Cardiac fibroblast (primary cell): ENCODE measurements at regions not wholly inside any gene's neighbourhood (a gene's known extent, or its start where the extent isn't known, plus 50 kb on each side); places are given as distances from the start of the nearest gene placed in this dataset.

Source experiments
- DNase-seq, 2 donors: peaks; one replicate each; pipeline versions ENCODE4 v3.0.0 to v3.0.0-alpha.2; 2010; ENCODE audit warnings: low read depth in 2 of 2
- H3K4me3 ChIP-seq, 2 donors: replicated peaks in 1 of 2; 1 replicate in 1 of 2; 2 replicates in 1 of 2; pipeline ENCODE4 v1.5.1; 2011; ENCODE audit warnings: low read depth in 2 of 2, low read length in 2 of 2, mild to moderate bottlenecking in 2 of 2, moderate library complexity in 1 of 2
- TF ChIP-seq, protein P1 (sequence below): IDR thresholded peaks from one replicate; pipeline ENCODE4 v1.5.1; 2011; ENCODE audit warnings: low read depth, mild to moderate bottlenecking, low read length, inconsistent platforms

DNA sequence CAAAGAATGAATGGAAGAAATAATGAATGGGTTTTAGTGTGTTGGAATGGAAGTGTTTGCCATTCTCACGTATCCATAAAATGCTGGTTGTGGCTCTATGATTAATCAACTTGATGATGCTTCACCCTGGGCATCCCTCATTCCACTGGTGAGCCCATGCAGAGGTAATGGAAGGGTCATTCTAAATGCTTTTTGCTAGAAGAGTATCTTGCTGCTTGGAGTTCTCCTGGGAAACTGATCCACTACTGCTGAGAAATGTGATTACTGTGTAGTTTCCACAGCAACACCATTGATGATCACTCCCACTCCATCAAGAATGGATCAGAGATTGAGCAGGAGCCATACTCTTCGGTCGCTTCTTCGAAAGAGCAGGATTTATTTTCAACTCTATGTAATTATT, 101.6 kb downstream of the ARL5B start:
- TF ChIP-seq, protein P1, sequence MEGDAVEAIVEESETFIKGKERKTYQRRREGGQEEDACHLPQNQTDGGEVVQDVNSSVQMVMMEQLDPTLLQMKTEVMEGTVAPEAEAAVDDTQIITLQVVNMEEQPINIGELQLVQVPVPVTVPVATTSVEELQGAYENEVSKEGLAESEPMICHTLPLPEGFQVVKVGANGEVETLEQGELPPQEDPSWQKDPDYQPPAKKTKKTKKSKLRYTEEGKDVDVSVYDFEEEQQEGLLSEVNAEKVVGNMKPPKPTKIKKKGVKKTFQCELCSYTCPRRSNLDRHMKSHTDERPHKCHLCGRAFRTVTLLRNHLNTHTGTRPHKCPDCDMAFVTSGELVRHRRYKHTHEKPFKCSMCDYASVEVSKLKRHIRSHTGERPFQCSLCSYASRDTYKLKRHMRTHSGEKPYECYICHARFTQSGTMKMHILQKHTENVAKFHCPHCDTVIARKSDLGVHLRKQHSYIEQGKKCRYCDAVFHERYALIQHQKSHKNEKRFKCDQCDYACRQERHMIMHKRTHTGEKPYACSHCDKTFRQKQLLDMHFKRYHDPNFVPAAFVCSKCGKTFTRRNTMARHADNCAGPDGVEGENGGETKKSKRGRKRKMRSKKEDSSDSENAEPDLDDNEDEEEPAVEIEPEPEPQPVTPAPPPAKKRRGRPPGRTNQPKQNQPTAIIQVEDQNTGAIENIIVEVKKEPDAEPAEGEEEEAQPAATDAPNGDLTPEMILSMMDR = no peak
- no peak for DNase-seq
- H3K4me3 ChIP-seq = no peak overlapping the region

DNA sequence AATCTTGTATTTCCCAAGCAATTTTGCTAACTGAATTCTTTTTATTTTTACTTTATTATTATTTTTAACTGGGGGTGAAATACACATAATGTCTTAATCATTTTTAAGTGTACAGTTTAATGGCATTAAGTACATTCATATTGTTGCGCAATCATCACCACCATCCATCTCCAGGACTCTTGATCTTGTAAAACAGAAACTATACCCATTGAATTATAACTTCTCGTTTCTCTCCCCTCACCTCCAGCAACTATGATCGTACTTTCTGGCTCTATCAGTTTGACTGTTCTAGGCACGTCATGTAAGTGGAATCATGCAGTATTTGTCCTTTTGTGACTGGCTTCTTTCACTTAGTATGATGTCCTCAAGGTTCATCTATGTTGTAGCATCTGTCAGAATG, 108.8 kb downstream of the ARL5B start:
- H3K4me3 ChIP-seq = no peak overlapping the region
- no peak for DNase-seq
- TF ChIP-seq, protein P1 = no peak

DNA sequence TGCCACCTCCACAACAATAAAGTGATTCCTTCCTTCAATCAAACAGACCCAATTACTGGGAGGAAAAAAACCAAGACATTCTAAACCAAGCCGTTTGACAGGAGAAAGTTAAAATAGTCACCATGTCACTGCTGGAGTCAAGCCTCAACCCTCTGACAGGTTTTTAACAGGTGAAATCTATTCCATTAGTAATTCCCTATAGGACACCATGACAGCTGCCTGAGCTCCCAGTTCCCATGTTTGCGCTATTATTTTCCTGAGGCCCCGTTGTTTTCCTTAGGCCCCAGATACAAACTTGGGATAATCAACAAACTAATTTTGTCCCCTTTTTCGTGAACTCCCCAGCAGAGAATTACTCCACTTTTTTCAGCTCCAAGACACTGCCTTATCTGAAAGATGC, 113.9 kb downstream of the ARL5B start:
- no peak for DNase-seq
- TF ChIP-seq, protein P1 = no peak

DNA sequence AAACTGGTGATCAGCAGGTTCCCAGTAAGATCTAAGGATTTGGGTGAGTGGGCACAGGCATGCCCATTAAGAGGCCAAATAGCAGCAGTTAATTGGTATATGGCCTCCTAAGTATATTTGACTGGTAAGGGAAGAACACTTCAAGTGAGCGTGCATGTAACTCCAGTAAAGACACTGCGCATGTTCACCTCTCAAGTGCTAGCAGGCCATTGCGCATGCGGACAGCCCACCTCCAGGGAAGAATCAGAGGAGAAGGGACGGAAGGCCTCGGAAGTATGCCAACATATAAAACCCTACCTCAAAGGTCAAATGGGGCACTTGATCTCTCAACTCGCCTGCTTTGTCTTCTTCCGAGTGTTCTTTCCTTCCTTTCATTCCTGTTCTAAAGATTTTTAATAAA, 118.0 kb downstream of the ARL5B start:
- H3K4me3 ChIP-seq = no peak overlapping the region
- DNase-seq = no peak
- TF ChIP-seq, protein P1 = no peak

More for the DNA sequence above, 113.9 kb downstream of the ARL5B start:
- H3K4me3 ChIP-seq = no peak overlapping the region

DNA sequence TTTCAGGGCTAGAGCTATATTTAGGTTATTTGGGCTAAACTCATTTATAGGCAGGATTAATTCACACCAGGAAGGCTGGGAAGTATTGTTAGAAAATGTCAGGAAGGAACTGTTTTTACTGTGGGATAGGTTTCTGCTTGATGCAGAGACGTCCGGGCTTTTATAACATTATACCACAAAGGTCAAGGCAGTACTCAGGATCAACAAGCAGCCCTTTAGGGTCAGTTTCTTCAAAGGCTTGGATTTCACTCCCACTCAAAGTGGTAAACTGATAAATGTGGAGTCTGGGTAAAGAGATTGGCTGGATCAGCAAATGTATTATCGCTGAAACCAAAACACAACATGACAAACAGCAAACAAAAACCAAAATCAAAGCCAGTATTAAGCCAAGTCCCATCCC, 127.2 kb downstream of the ARL5B start:
- DNase-seq = no peak
- no peak overlapping the region for H3K4me3 ChIP-seq
- TF ChIP-seq, protein P1 = no peak

DNA sequence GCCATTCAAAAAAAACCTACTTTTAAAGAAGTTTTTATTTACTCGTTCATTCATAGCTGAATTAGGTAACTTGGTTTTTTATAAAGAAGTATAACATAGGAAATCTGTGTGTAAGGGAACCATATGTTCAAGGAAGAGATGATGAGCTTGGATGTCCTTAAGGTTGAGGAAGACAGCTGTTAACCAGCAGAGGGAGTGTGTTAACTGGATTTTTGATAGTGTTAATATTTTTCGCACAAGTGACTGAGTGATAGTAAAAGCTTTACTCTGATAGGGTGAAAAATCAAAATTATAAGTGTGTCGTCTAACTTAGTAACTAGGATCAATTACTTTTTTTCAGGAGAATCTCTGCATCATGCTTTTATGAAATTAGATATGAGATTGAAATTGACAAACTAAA, 134.7 kb downstream of the ARL5B start:
- peak; percentile 9 to 67 for DNase-seq
- TF ChIP-seq, protein P1 = peak; percentile 55
- no peak overlapping the region for H3K4me3 ChIP-seq

DNA sequence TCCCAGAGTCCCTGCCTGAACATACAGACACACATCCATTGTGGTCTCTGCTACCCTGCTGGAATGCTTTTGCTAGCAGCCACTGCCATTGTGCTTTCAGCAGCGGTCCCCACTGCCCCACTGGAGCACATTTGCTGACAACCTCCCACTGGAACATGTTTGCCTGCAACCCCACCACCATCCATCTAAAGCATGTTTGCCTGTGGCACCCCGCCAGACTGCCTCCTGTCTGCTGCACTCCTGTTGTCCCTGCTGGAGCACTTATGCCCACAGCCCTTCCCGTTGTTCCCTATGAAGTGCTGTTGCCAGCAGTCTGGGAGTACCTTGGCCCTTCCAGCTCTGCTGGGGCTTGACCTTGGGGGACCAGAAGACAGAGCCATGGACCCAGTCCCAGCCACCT, 136.3 kb downstream of the ARL5B start:
- DNase-seq = no peak
- TF ChIP-seq, protein P1 = no peak
- H3K4me3 ChIP-seq = no peak overlapping the region
